Astrocyte (in vitro differentiated cells and primary cell): ENCODE measurements at regions not wholly inside any gene's neighbourhood (a gene's known extent, or its start where the extent isn't known, plus 50 kb on each side); places are given as distances from the start of the nearest gene placed in this dataset.

Experiments used
- EZH2 ChIP-seq: IDR thresholded peaks from 2 replicates; pipeline ENCODE4 v1.6.1; 2012; ENCODE audit warnings: mild to moderate bottlenecking, low read length, inconsistent platforms; ENCODE audit not compliant: insufficient read depth
- TF ChIP-seq, protein P1 (sequence below): IDR thresholded peaks from 2 replicates; pipeline ENCODE4 v1.5.1; 2011; ENCODE audit warnings: low read depth, mild to moderate bottlenecking, inconsistent platforms, low read length, moderate library complexity; ENCODE audit not compliant: insufficient read depth

DNA sequence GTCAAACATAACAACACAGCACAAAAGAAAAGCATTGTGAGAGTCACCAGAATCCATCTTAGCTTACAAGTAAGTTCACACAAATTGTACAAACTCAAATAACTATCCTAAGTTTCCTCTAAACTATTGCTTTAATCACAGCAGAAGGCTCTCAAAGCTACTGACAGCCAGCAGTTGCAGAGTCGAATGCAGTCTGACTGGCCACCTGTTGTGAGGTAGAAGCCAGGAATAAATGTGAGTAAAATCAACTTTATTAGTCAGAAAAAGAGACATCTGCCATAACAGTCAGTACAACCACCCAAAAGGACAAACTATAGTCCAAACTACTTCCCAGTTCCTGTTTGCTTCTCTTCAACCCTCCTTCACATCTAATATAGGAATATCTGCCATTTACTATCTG is 231.7 kb upstream of the USP15 start:
- TF ChIP-seq, protein P1, sequence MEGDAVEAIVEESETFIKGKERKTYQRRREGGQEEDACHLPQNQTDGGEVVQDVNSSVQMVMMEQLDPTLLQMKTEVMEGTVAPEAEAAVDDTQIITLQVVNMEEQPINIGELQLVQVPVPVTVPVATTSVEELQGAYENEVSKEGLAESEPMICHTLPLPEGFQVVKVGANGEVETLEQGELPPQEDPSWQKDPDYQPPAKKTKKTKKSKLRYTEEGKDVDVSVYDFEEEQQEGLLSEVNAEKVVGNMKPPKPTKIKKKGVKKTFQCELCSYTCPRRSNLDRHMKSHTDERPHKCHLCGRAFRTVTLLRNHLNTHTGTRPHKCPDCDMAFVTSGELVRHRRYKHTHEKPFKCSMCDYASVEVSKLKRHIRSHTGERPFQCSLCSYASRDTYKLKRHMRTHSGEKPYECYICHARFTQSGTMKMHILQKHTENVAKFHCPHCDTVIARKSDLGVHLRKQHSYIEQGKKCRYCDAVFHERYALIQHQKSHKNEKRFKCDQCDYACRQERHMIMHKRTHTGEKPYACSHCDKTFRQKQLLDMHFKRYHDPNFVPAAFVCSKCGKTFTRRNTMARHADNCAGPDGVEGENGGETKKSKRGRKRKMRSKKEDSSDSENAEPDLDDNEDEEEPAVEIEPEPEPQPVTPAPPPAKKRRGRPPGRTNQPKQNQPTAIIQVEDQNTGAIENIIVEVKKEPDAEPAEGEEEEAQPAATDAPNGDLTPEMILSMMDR, result no peak
- no peak for TF ChIP-seq EZH2
